Adrenal gland (tissue), 5 donors: ENCODE measurements at regions not wholly inside any gene's neighbourhood (a gene's known extent, or its start where the extent isn't known, plus 50 kb on each side); places are given as distances from the start of the nearest gene placed in this dataset.

Source experiments
- CTCF ChIP-seq, 6 experiments: fragments of 450-650 bp in 4 of 6; fragments of 200-600 bp in 2 of 6; sonication (generic) in 1 of 6; IDR thresholded peaks; 1 replicate in 5 of 6; 2 replicates in 1 of 6; pipeline versions ENCODE4 v1.5.1 to v1.8.0; 2016 to 2021; ENCODE audit warnings: antibody characterized with exemption in 6 of 6, mild to moderate bottlenecking in 2 of 6, moderate library complexity in 1 of 6
- POLR2A ChIP-seq, 2 donors: fragments of 450-650 bp; IDR thresholded peaks; one replicate each; pipeline ENCODE4 v1.6.1; 2017; ENCODE audit warnings: antibody characterized with exemption in 2 of 2, mild to moderate bottlenecking in 2 of 2, moderate library complexity in 1 of 2
- donor health status: DM: no; HTN: no; CAD: no.

DNA sequence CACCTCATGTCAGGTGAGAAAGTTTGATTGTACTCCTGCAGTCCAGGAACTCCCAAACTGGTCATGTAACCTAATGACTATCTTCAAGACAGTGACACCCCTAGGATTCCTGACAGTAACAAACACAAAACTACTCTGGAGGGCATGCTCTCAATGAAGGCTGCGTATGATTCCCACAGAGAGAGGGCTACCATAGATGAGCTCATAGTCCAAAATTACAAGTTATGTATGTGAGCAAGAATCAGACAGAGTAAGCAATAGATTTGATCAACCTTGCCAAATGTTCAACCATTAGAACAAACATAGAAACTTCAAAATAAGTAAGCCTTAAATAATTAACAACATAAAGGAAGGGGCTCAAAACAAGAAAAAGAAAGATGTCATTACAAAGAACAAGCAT lies 158.1 kb downstream of the COPRS start:
- TF ChIP-seq CTCF (IDR thresholded peaks at IDR 0.05): no peak
- TF ChIP-seq POLR2A (IDR thresholded peaks at IDR 0.05): no peak
